ENCODE measurements at regions not wholly inside any gene's neighbourhood (a gene's known extent, or its start where the extent isn't known, plus 50 kb on each side); places are given as distances from the start of the nearest gene placed in this dataset.

DNA sequence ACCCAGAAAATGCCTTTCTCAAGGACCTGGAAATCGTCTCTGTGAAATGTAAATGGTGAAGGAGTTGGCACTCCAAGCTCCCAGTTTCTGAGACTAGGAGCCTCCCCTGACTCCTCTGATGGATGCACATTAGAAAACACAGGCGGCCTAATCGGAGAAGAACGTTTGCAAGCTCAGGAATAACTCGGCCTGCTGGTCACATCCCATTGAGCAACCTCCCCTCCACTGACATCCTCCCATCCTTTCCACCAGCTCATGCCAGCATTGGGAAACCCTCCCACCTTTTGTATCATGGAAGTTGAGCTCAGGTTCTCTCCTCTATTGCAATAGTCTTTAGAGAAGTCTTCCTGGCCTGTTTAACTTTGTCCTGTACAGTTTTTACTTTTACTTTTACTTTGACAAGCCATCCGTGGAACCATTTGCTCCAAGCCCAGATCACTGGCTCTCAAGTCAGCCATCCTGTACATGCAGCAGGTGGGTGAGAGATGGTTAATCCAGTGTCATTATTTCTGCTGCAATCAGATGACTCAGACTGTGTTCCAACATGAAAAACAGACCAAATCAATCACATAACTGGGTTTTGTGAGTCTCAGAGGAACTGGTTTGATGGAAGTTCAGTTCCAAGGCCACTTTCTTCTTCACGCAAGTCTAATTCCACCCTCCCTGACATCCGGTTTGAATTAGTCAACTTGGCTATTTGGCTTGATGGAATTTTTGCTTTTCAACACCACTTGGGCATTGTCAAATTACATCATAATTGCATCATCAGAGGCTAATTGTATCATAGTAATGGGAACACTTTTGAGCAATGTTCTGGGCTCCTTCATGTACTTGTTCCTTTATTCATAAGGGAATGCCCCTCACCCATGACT lies 619.4 kb upstream of the CDH4 start:
- ATAC-seq = no peak

DNA sequence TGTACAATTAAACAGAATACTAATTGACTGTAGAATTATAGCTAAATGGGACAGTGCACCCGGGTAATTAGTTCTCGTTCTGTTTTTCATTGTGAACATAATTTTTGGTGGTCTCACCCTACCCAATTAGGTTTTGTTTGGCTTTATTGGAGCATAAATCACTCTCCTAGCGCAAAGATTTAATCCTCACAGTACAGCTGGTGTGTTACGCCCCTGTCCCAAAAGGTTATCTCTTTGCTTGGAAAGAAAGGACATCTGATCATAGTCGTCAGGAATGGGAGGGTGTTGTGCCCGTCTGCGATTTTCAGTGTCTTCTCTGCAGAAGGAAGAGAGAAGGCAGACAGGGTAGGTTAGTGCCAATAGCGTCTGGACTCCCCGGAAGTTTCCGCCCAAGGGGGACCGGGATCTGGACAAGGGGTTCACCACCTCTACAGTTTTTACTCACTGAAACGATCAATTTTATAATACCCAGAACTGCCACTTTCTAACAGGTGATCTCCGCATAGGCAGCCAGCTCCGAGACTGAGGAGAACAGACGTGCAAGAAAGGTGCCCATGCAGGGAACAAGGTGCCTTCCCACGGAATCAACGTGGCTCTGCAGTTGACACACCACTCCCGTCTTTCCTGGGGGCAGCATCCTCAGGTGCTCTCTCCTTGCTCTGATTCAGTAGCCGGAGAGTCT lies 617.4 kb upstream of the CDH4 start:
- no peak for TF ChIP-seq SNAI2 (CRISPR knock-in tag; IDR thresholded peaks at IDR 0.05)
- ATAC-seq = no peak

More for the DNA sequence above, 619.4 kb upstream of the CDH4 start:
- TF ChIP-seq ESRRG (CRISPR knock-in tag; IDR thresholded peaks at IDR 0.05) = no peak
- no peak for TF ChIP-seq OSR1 (CRISPR knock-in tag; IDR thresholded peaks at IDR 0.05)
- TF ChIP-seq ARNTL (CRISPR knock-in tag; IDR thresholded peaks at IDR 0.05; ENCODE audit: borderline replicate concordance, low read depth) = no peak
- TF ChIP-seq CSRNP3 (CRISPR knock-in tag; IDR thresholded peaks at IDR 0.05) = no peak
- TF ChIP-seq, protein P1, sequence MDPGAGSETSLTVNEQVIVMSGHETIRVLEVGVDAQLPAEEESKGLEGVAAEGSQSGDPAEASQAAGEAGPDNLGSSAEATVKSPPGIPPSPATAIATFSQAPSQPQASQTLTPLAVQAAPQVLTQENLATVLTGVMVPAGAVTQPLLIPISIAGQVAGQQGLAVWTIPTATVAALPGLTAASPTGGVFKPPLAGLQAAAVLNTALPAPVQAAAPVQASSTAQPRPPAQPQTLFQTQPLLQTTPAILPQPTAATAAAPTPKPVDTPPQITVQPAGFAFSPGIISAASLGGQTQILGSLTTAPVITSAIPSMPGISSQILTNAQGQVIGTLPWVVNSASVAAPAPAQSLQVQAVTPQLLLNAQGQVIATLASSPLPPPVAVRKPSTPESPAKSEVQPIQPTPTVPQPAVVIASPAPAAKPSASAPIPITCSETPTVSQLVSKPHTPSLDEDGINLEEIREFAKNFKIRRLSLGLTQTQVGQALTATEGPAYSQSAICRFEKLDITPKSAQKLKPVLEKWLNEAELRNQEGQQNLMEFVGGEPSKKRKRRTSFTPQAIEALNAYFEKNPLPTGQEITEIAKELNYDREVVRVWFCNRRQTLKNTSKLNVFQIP (CRISPR knock-in tag; IDR thresholded peaks at IDR 0.05; ENCODE audit: borderline replicate concordance, low read depth) = no peak
- TF ChIP-seq CSDC2 (CRISPR knock-in tag; IDR thresholded peaks at IDR 0.05) = no peak
- TF ChIP-seq ZNF565 (CRISPR knock-in tag; conservative IDR thresholded peaks at IDR 0.05; ENCODE audit: low read depth) = no peak
- no peak for TF ChIP-seq ZNF8 (CRISPR knock-in tag; IDR thresholded peaks at IDR 0.05)
- no peak for TF ChIP-seq GLIS3 (CRISPR knock-in tag; IDR thresholded peaks at IDR 0.05)
- no peak for TF ChIP-seq ZFP3 (CRISPR knock-in tag; IDR thresholded peaks at IDR 0.05)
- no peak for TF ChIP-seq ZFP30 (CRISPR knock-in tag; IDR thresholded peaks at IDR 0.05)
- TF ChIP-seq BACH2 (CRISPR knock-in tag; IDR thresholded peaks at IDR 0.05; ENCODE audit: borderline replicate concordance) = no peak
- TF ChIP-seq, protein P2, sequence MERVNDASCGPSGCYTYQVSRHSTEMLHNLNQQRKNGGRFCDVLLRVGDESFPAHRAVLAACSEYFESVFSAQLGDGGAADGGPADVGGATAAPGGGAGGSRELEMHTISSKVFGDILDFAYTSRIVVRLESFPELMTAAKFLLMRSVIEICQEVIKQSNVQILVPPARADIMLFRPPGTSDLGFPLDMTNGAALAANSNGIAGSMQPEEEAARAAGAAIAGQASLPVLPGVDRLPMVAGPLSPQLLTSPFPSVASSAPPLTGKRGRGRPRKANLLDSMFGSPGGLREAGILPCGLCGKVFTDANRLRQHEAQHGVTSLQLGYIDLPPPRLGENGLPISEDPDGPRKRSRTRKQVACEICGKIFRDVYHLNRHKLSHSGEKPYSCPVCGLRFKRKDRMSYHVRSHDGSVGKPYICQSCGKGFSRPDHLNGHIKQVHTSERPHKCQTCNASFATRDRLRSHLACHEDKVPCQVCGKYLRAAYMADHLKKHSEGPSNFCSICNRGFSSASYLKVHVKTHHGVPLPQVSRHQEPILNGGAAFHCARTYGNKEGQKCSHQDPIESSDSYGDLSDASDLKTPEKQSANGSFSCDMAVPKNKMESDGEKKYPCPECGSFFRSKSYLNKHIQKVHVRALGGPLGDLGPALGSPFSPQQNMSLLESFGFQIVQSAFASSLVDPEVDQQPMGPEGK (CRISPR knock-in tag; IDR thresholded peaks at IDR 0.05; ENCODE audit: borderline replicate concordance) = no peak
- no peak for TF ChIP-seq SNAI2 (CRISPR knock-in tag; IDR thresholded peaks at IDR 0.05)
- no peak for TF ChIP-seq ZNF70 (CRISPR knock-in tag; IDR thresholded peaks at IDR 0.05)
- no peak for TF ChIP-seq ZC3H10 (CRISPR knock-in tag; IDR thresholded peaks at IDR 0.05)
- no peak for TF ChIP-seq TOX (CRISPR knock-in tag; IDR thresholded peaks at IDR 0.05; ENCODE audit: borderline replicate concordance)
- TF ChIP-seq TCF4 (CRISPR knock-in tag; IDR thresholded peaks at IDR 0.05; ENCODE audit: borderline replicate concordance) = no peak
- TF ChIP-seq ISL1 (CRISPR knock-in tag; IDR thresholded peaks at IDR 0.05) = no peak

GRCh38 chr20:60636417-60636816 lies 615.6 kb upstream of the CDH4 start:
- no peak for ATAC-seq
- TF ChIP-seq, protein P1 (CRISPR knock-in tag; IDR thresholded peaks at IDR 0.05; ENCODE audit: borderline replicate concordance, low read depth) = no peak
- TF ChIP-seq RARB (CRISPR knock-in tag; IDR thresholded peaks at IDR 0.05) (no peak), ISL1 (CRISPR knock-in tag; IDR thresholded peaks at IDR 0.05) (no peak), TOX (CRISPR knock-in tag; IDR thresholded peaks at IDR 0.05; ENCODE audit: borderline replicate concordance) (no peak), TCF4 (CRISPR knock-in tag; IDR thresholded peaks at IDR 0.05; ENCODE audit: borderline replicate concordance) (no peak), ZNF565 (CRISPR knock-in tag; conservative IDR thresholded peaks at IDR 0.05; ENCODE audit: low read depth) (no peak), ARNTL (CRISPR knock-in tag; IDR thresholded peaks at IDR 0.05; ENCODE audit: borderline replicate concordance, low read depth) (no peak), ZFP30 (CRISPR knock-in tag; IDR thresholded peaks at IDR 0.05) (no peak)

DNA sequence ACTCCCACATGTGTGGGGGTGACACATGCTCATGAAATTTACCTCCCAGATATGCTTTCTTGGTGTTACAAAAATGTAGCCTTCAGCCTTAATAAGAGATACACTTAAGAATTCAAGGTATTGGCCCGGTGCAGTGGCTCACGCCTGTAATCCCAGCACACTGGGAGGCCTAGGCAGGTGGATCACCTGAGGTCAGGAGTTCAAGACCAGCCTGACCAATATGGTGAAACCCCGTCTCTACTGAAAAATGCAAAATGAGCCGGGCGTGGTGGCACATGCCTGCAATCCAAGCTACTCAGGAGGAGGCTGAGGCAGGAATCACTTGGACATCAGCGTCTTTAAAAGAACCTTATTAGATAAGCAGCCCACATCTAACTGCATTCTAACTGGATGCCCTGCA lies 614.3 kb upstream of the CDH4 start:
- ATAC-seq = no peak
- TF ChIP-seq ESRRG (CRISPR knock-in tag; IDR thresholded peaks at IDR 0.05) (no peak), TSHZ2 (CRISPR knock-in tag; IDR thresholded peaks at IDR 0.05) (no peak), SNAI2 (CRISPR knock-in tag; IDR thresholded peaks at IDR 0.05) (no peak), PPARA (CRISPR knock-in tag; IDR thresholded peaks at IDR 0.05; ENCODE audit: borderline replicate concordance) (no peak), ARNTL (CRISPR knock-in tag; IDR thresholded peaks at IDR 0.05; ENCODE audit: borderline replicate concordance, low read depth) (no peak), ZFP30 (CRISPR knock-in tag; IDR thresholded peaks at IDR 0.05) (no peak)
- TF ChIP-seq, protein P2 (CRISPR knock-in tag; IDR thresholded peaks at IDR 0.05; ENCODE audit: borderline replicate concordance) = no peak
